GM21515 (cell line): ENCODE measurements at regions not wholly inside any gene's neighbourhood (a gene's known extent, or its start where the extent isn't known, plus 50 kb on each side); places are given as distances from the start of the nearest gene placed in this dataset.
"Not testable (repeated sequence)": the region's sequence is repeated elsewhere in the genome, so short reads cannot be mapped to it uniquely, and the experiment has no call there.

Source experiments
- ATAC-seq: cut with Tn5 transposase; IDR thresholded peaks from one replicate; pipeline ENCODE4 v1.9.1; 2021; ENCODE audit not compliant: unreplicated experiment

- no peak for ATAC-seq
These were observed 332.5 kb downstream of the VRK1 start for GRCh38 chr14:97129639-97130038.

GRCh38 chr14:97135847-97136246 lies 338.7 kb downstream of the VRK1 start:
- ATAC-seq, result not testable (repeated sequence)

GRCh38 chr14:97137705-97138104 lies 340.5 kb downstream of the VRK1 start:
- no peak for ATAC-seq

DNA sequence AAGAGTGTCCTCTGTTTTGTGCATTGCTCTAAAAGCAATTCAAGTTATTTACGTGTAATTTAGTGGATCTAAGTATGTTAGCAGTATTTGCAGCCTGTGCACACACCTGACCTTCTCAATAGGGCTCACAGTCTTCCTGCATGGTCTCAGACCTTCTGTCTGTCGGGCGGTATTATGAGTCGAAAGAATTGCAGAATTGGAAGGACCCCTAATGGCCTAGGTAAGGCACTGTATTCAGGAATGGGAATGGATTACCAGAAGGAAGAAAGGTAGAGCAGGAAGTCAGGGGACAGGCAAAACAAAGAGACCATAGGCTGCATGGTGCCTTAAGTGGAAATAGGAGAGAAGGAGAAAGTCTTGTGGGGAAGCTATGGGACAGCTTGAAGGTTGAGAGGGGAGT lies 341.6 kb downstream of the VRK1 start:
- no peak for ATAC-seq

DNA sequence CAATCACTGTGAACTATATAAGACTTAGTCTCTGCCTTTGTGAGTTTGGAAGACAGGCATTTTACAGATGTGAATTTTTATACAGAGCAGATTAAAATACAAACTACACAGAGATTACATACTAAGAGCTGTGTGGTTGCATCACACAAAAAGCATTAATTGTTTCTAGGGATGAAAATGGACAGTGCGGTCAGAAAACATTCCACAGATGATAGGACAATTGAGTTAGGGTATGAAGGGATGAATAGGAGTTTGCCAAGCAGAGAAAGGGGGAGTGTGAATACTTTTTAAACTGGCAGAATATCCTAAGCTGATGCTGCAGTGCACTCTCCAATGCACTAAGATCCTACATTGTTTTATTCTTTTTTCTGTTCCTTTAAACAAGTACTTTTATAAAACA lies 345.8 kb downstream of the VRK1 start:
- no peak for ATAC-seq

GRCh38 chr14:97143456-97143855 lies 346.3 kb downstream of the VRK1 start:
- ATAC-seq, result no peak

GRCh38 chr14:97148021-97148420 lies 350.8 kb downstream of the VRK1 start:
- not testable (repeated sequence) for ATAC-seq

DNA sequence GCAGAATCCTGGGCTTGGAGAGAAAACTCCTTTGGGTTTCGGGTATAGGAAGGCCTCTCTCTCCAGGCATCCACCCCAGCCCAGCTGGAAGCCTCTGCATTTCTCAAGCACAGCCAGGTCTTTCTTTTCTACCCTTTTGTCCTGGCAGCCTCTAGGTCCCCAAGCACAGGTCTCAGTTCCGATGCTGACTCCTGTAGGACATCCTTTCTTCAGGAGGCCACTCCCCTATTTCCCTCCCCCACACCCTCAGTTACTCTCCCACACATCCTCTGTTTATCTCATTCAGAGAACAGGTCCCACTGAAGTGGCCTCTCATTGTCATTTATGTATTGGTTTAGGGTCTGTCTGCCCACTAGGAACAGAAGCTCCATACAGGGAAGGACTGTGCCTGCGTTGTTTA lies 352.6 kb downstream of the VRK1 start:
- ATAC-seq, result no peak

DNA sequence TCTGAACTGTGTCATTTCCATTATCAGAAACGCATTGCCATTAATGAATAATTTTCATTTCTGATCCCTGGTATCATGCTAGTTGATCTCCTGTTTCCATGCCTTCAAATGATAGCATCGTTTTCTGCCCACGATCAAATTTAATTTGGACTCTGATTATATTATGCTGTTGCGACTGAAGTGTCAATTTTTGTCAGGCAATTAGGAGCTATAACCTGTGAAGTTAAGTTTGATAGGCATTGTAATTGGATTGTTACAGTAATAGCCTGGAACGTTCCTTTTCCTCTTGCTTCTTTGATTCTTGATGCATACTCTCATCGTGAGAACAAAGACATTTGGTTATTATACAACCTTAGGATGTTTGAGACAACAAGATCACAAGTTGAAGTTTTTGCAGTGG lies 356.3 kb downstream of the VRK1 start:
- ATAC-seq, result no peak

DNA sequence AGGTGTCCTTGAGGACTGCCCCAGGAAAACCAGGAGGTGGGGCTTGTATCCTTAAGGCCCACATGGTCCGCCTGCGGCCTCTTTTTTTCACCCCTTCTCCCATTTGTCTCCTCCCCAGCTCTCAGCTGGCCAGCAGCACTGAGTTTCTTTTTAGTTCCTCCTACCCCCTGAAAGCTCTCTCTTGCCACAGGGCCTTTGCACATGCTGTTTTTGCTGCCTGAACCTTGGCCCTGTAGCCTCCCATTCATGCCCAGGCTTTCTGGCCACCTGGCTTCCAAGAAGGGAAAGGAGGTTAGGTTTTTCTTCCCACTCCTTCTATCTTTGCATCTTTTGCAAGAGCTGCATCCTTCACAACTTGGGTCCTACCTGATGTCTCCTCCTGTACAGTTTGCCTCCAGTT lies 358.1 kb downstream of the VRK1 start:
- ATAC-seq, result no peak

DNA sequence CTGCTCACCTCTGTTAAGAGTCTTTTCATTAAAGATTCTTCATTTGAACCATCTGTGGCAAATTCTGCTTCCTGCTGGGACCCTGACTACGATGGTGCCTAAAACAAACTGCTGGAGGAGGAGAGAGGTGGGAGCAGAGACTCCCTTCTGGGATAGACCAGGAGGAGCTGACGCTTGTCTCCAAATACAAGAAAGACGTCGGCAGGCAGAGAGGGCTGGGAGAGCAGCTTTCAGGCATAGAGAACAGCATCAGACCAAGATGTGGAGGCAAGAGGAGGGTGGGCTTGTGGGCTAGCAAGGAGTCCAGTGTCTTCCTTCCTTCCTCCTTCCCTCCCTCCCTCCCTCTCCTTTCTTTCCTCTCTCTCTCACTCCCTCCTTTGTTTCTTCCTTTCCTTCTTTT lies 358.6 kb downstream of the VRK1 start:
- no peak for ATAC-seq

GRCh38 chr14:97156705-97157104 lies 359.5 kb downstream of the VRK1 start:
- ATAC-seq, result no peak

- ATAC-seq, result no peak
These were observed 360.9 kb downstream of the VRK1 start for GRCh38 chr14:97158102-97158501.

GRCh38 chr14:97159124-97159523 lies 361.9 kb downstream of the VRK1 start:
- no peak for ATAC-seq

DNA sequence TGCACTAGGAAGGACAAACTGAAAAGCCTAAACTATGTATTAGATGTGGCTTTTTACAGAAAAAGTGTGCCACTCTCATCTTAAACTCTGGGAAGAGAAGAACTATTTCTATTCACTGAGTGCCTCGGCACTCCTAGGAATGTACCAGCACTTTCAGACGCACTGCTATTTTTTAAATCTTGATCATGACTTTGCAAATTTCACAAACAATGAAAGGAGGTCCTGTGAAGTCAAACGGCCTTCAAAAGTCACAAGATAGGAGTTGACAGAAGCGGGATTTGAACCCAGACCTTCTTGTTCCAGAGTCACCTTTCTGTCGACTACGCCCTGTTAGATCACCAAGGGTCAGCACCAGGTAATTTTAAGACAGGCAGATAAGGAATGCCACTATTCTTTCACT lies 365.4 kb downstream of the VRK1 start:
- no peak for ATAC-seq

GRCh38 chr14:97164021-97164420 lies 366.8 kb downstream of the VRK1 start:
- no peak for ATAC-seq

DNA sequence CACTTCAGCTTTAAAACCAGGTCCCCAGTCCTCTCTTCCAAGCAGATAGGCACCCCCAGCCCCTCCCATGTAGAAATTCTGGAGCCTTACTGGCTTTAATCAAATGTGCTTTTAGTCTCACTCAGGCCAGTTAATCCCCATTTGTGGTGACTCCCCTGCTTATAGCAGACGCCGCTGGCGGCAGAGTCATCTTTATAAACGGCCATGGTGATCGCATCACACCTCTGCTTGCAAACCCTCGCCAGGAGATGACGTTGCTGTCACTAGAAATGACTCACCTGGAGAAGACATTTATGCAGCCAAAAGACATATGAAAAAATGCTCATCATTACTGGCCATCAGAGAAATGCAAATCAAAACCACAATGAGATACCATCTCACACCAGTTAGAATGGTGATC lies 369.3 kb downstream of the VRK1 start:
- ATAC-seq, result no peak

- not testable (repeated sequence) for ATAC-seq
These were observed 370.4 kb downstream of the VRK1 start for GRCh38 chr14:97167577-97167976.

- no peak for ATAC-seq
These were observed 375.5 kb downstream of the VRK1 start for GRCh38 chr14:97172644-97173043.

DNA sequence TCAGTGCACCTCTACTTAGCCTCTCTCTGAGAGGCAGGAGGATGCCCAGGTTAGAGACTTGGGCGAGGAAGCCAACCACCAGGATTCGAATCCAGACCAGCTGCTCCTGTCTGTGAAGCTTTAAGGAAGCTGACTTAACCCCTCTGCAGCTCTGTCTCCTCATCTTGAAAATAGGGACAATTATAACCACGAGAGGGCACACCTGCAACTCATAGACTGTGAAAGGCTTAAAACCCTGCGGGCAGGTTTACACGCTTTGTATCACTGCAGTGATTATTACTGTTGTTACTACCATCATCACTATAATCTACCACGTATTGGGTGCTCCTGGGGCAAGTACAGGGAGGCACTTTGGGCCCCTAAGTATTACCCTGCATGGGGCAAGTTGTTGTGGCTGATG lies 379.8 kb downstream of the VRK1 start:
- no peak for ATAC-seq

- ATAC-seq, result no peak
These were observed 380.5 kb downstream of the VRK1 start for GRCh38 chr14:97177635-97178034.

DNA sequence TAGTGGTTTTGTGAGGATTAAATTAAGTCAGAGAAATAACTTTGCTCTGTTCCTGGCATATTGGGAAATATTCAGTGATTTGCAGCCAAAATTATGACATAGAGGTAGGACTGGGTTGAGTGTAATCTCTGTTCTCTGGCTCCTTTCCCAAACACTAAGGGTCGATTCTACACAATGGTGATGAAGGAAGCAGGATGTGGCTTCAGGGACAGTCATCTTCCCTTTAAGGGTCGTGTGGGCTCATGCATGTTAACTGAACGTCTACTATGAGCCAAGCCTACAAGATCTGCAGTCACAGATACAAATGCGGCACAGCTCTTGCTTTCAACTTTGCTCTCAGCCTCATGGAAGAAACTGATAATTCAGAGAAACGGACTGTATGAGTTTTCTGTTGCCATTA lies 381.6 kb downstream of the VRK1 start:
- no peak for ATAC-seq

DNA sequence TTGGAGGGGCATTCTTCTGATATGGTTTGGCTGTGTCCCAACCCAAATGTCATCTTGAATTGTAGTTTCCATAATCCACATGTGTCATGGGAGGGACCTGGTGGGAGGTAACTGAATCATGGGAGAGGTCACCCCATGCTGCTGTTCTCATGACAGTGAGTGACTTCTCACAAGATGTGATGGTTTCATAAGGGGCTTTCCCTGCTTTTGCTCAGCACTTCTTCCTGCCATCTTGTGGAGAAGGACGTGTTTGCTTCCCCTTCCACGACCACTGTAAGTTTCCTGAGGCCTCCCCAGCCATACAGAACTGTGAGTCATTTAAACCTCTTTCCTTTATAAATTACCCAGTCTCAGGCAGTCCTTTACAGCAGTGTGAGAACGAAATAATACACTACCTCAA lies 382.4 kb downstream of the VRK1 start:
- no peak for ATAC-seq
